22Rv1 (cell line): ENCODE measurements at regions not wholly inside any gene's neighbourhood (a gene's known extent, or its start where the extent isn't known, plus 50 kb on each side); places are given as distances from the start of the nearest gene placed in this dataset.

Source experiments
- ZFX ChIP-seq: fragments of 450-650 bp; IDR thresholded peaks from 2 replicates; pipeline ENCODE4 v1.6.1; 2017; ENCODE audit warnings: antibody characterized with exemption, borderline replicate concordance
- TF ChIP-seq, protein P1 (sequence below): fragments of 450-650 bp; IDR thresholded peaks from 2 replicates; pipeline ENCODE4 v1.5.1; 2017; ENCODE audit warnings: mild to moderate bottlenecking

- TF ChIP-seq, protein P1, sequence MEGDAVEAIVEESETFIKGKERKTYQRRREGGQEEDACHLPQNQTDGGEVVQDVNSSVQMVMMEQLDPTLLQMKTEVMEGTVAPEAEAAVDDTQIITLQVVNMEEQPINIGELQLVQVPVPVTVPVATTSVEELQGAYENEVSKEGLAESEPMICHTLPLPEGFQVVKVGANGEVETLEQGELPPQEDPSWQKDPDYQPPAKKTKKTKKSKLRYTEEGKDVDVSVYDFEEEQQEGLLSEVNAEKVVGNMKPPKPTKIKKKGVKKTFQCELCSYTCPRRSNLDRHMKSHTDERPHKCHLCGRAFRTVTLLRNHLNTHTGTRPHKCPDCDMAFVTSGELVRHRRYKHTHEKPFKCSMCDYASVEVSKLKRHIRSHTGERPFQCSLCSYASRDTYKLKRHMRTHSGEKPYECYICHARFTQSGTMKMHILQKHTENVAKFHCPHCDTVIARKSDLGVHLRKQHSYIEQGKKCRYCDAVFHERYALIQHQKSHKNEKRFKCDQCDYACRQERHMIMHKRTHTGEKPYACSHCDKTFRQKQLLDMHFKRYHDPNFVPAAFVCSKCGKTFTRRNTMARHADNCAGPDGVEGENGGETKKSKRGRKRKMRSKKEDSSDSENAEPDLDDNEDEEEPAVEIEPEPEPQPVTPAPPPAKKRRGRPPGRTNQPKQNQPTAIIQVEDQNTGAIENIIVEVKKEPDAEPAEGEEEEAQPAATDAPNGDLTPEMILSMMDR = no peak
- TF ChIP-seq ZFX = no peak
These were observed 319.2 kb downstream of the ENC1 start for GRCh38 chr5:74321326-74321725.
